ENCODE measurements at regions not wholly inside any gene's neighbourhood (a gene's known extent, or its start where the extent isn't known, plus 50 kb on each side); places are given as distances from the start of the nearest gene placed in this dataset.
"Not testable (repeated sequence)": the region's sequence is repeated elsewhere in the genome, so short reads cannot be mapped to it uniquely, and the experiment has no call there.

GRCh38 chr3:177378168-177378567, 180.9 kb upstream of the TBL1XR1 start:
- no peaks in the 10 kb centered on the region for H3K9me3 ChIP-seq (ENCODE audit: control insufficient read depth, low read length, poor library complexity, severe bottlenecking)
- Mint-ChIP-seq H3K27ac (peak overlapping the region; percentile 89), H3K36me3 (ENCODE audit: low read depth) (peaks cover 7% of the 10 kb centered on the region), H3K4me1 (peaks cover 11% of the 10 kb centered on the region), H3K4me3 (no peak overlapping the region), H3K27me3 (no peaks in the 10 kb centered on the region)
- DNase-seq = no peak
- peak; percentile 97 for ATAC-seq

DNA sequence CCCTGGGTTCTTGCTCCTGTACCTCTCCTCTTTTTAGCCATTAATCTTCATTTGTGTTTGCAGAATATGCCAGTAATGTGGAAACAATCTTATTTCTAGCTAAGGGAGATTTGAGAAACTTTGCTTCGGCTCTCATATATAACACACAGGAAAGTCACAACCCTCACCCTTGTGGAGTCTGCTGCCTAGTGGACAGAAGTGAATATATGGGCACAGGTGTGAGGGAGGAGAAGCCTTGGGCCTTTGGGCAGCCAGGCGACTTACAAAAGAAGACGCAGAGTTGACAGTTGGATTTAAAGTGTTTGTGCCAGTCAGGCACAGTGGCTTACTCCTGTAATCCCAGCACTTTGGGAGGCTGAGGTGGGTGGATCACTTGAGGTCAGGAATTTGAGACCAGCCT, 181.8 kb upstream of the TBL1XR1 start:
- peaks cover 11% of the 10 kb centered on the region for H3K4me1 Mint-ChIP-seq
- no peaks in the 10 kb centered on the region for H3K27me3 Mint-ChIP-seq
- H3K27ac Mint-ChIP-seq = peak overlapping the region; percentile 89
- DNase-seq (no peak), ATAC-seq (no peak)
- H3K36me3 Mint-ChIP-seq (ENCODE audit: low read depth) = peaks cover 7% of the 10 kb centered on the region
- no peak overlapping the region for H3K4me3 Mint-ChIP-seq
- H3K9me3 ChIP-seq (ENCODE audit: control insufficient read depth, low read length, poor library complexity, severe bottlenecking) = no peaks in the 10 kb centered on the region

DNA sequence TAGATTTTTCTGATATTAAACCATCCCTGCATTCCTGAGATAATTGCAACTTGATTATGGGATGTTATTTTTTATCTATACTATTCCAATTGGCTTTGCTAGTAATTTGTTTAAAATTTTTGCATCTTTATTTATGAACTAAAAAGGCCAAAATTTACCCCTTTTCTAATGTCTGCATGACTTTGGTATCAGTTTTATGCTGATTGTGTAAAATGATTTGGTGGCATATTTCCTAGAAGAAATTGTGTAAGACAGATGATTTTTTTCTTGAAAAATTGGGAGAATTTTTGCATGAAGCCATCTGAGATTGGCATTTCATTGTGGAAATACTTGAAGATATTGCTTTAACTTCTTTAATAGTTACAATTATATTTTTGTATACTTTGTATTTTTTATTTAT, 183.8 kb upstream of the TBL1XR1 start:
- DNase-seq (no peak), ATAC-seq (no peak)
- no peaks in the 10 kb centered on the region for H3K9me3 ChIP-seq (ENCODE audit: control insufficient read depth, low read length, poor library complexity, severe bottlenecking)
- H3K4me1 Mint-ChIP-seq = peaks cover 11% of the 10 kb centered on the region
- peaks cover 6% of the 10 kb centered on the region for H3K36me3 Mint-ChIP-seq (ENCODE audit: low read depth)
- no peak overlapping the region for H3K4me3 Mint-ChIP-seq
- H3K27ac Mint-ChIP-seq = no peak overlapping the region
- no peaks in the 10 kb centered on the region for H3K27me3 Mint-ChIP-seq

- DNase-seq (no peak), ATAC-seq (no peak)
- no peak overlapping the region for H3K27ac Mint-ChIP-seq
- H3K36me3 Mint-ChIP-seq (ENCODE audit: low read depth) = peaks cover 6% of the 10 kb centered on the region
- H3K27me3 Mint-ChIP-seq = no peaks in the 10 kb centered on the region
- H3K9me3 ChIP-seq (ENCODE audit: control insufficient read depth, low read length, poor library complexity, severe bottlenecking) = no peaks in the 10 kb centered on the region
- H3K4me3 Mint-ChIP-seq = no peak overlapping the region
- H3K4me1 Mint-ChIP-seq = peaks cover 6% of the 10 kb centered on the region
Observed at GRCh38 chr3:177382944-177383343, 185.7 kb upstream of the TBL1XR1 start.

DNA sequence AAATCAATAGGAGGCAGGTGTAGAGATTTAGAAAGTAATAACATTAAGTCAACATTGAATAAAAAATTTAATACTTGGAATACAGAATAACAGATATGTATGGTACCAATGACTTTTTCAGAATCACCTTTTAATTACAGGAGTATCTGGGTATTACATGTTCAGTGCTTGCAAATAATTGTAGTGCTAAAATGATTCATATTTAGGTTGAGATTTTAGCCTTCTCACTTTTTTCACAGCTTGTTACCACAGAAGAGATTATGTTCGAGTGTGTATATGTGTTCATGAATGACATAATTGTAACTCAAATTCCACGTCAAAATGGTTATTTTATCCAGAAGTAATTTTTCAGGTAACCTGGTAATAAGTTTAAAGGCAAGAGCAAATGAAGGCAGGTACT, 187.9 kb upstream of the TBL1XR1 start:
- H3K27me3 Mint-ChIP-seq = no peaks in the 10 kb centered on the region
- no peak overlapping the region for H3K27ac Mint-ChIP-seq
- H3K4me1 Mint-ChIP-seq = no peaks in the 10 kb centered on the region
- no peak for ATAC-seq
- DNase-seq = no peak
- H3K9me3 ChIP-seq (ENCODE audit: control insufficient read depth, low read length, poor library complexity, severe bottlenecking) = no peaks in the 10 kb centered on the region
- no peak overlapping the region for H3K4me3 Mint-ChIP-seq
- H3K36me3 Mint-ChIP-seq (ENCODE audit: low read depth) = peaks cover 5% of the 10 kb centered on the region

DNA sequence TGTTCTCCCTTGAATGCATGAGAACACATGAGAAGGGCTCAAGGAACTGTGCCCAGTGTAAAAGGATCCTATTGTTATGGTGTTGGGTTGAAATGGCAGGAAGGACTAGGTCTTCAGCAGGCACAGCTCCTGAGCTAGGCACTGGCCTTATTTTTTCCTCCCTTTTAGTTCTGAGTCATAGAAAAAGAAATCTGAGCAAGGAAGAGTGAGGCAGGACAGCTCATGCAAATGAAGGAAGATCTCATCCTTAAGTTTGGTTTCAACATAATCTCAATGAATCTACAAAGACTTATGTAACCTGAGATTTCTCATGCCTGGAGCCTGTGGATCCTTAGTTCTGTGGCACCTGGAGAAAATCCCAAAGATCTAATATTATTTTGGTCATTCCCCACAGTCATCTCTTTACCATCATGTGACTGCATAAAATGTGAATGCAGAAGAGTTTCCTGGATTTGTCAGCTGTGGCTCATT, 188.6 kb upstream of the TBL1XR1 start:
- DNase-seq = no peak
- Mint-ChIP-seq H3K4me3 (no peak overlapping the region), H3K27me3 (no peaks in the 10 kb centered on the region), H3K4me1 (no peaks in the 10 kb centered on the region), H3K36me3 (ENCODE audit: low read depth) (peaks cover 4% of the 10 kb centered on the region), H3K27ac (no peak overlapping the region)
- ATAC-seq = no peak
- no peaks in the 10 kb centered on the region for H3K9me3 ChIP-seq (ENCODE audit: control insufficient read depth, low read length, poor library complexity, severe bottlenecking)

DNA sequence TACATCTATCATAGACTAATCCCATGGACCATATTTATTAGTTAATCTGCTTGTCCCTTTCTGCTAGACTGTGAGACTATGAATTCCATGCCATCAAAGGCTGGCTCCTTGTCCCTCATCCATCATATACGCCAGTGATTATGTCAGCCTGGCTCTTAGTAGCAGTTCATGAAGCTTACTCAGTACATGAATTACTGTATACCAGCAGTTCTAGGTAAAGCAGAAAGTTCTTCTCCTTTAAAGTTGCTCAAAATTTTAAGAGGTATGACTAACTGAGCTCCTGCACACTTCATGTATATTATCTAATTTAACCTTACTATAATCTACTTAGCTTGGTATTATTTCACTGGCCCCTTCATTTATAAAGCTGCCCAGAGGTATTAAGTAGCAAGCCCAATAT, 190.9 kb upstream of the TBL1XR1 start:
- Mint-ChIP-seq H3K4me1 (no peaks in the 10 kb centered on the region), H3K27me3 (no peaks in the 10 kb centered on the region), H3K4me3 (no peak overlapping the region), H3K36me3 (ENCODE audit: low read depth) (peaks cover 2% of the 10 kb centered on the region), H3K27ac (no peak overlapping the region)
- no peaks in the 10 kb centered on the region for H3K9me3 ChIP-seq (ENCODE audit: control insufficient read depth, low read length, poor library complexity, severe bottlenecking)
- ATAC-seq = no peak
- DNase-seq = no peak

GRCh38 chr3:177394231-177395024, 197.1 kb upstream of the TBL1XR1 start:
- DNase-seq; H3K27me3 Mint-ChIP-seq; H3K36me3 Mint-ChIP-seq (ENCODE audit: low read depth); H3K27ac Mint-ChIP-seq; H3K4me1 Mint-ChIP-seq; H3K9me3 ChIP-seq (ENCODE audit: control insufficient read depth, low read length, poor library complexity, severe bottlenecking); ATAC-seq: not testable (repeated sequence)
- peak overlapping the region; percentile 5 for H3K4me3 Mint-ChIP-seq

DNA sequence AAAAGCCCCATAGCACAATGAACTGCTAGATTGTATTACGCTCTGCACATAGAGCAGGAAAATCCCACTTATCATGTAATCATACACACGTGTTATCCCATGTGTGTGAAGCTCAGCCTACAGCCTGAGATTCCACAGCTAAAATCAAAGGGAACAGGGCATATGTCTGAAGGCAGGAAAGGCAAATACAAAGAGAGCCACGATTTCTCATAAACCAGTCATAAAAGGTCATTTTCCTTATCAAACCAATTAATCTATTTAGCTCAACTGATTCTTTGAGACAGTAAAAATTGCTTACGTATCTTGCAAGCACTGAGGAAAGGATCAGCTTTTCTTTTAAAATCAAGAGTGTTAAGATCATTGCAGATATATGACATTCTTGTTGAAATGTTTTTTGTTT, 199.5 kb upstream of the TBL1XR1 start:
- no peak for ATAC-seq
- Mint-ChIP-seq H3K27ac (no peak overlapping the region), H3K36me3 (ENCODE audit: low read depth) (no peaks in the 10 kb centered on the region), H3K27me3 (no peaks in the 10 kb centered on the region), H3K4me3 (no peak overlapping the region), H3K4me1 (no peaks in the 10 kb centered on the region)
- no peaks in the 10 kb centered on the region for H3K9me3 ChIP-seq (ENCODE audit: control insufficient read depth, low read length, poor library complexity, severe bottlenecking)
- no peak for DNase-seq

DNA sequence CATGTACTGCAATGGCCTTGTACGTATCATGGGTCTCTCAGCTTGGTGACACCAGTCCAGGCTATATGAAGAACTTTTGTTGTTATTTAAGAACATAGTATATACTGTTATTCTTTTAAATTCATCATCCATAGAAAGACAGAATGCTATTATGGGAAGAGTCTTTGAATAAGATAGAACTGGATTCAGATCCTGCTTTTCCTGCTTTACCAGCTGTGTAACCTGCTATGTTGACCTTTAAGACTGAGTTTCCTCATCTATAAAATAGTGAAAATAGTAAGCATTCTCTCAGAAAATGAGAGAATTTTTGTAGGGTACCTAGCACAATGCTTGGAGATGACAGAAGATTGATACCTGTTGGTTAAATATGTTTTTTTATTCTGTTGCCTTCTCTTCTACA, 204.1 kb upstream of the TBL1XR1 start:
- H3K4me3 Mint-ChIP-seq = no peak overlapping the region
- no peaks in the 10 kb centered on the region for H3K27me3 Mint-ChIP-seq
- peaks cover 3% of the 10 kb centered on the region for H3K4me1 Mint-ChIP-seq
- ATAC-seq (no peak), DNase-seq (no peak)
- H3K27ac Mint-ChIP-seq = no peak overlapping the region
- H3K36me3 Mint-ChIP-seq (ENCODE audit: low read depth) = no peaks in the 10 kb centered on the region
- H3K9me3 ChIP-seq (ENCODE audit: control insufficient read depth, low read length, poor library complexity, severe bottlenecking) = no peaks in the 10 kb centered on the region

DNA sequence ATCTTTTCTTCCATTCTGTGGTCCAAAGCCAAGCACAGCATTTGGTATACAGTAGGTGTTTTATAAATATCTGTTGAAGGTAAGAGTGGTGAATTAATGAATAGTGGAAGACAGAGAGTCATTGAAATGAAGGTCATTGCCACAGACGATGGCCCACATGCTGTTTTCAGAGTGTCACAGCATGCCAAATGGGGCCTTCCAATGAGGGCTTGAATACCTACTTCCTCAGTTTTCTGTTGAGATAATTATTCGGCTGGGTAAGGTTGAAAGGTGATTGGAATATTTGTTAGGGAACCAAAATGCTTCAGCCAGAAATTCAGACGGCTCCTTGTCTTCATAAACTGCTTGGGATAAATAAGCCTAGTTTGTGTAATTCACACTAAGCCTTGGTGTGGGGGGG, 205.3 kb upstream of the TBL1XR1 start:
- ATAC-seq (no peak), DNase-seq (no peak)
- Mint-ChIP-seq H3K27ac (no peak overlapping the region), H3K4me3 (no peak overlapping the region), H3K4me1 (peaks cover 3% of the 10 kb centered on the region), H3K36me3 (ENCODE audit: low read depth) (no peaks in the 10 kb centered on the region), H3K27me3 (no peaks in the 10 kb centered on the region)
- H3K9me3 ChIP-seq (ENCODE audit: control insufficient read depth, low read length, poor library complexity, severe bottlenecking) = no peaks in the 10 kb centered on the region

- Mint-ChIP-seq H3K4me3 (no peak overlapping the region), H3K4me1 (peaks cover 3% of the 10 kb centered on the region), H3K27ac (no peak overlapping the region), H3K27me3 (no peaks in the 10 kb centered on the region), H3K36me3 (ENCODE audit: low read depth) (no peaks in the 10 kb centered on the region)
- ATAC-seq = no peak
- no peaks in the 10 kb centered on the region for H3K9me3 ChIP-seq (ENCODE audit: control insufficient read depth, low read length, poor library complexity, severe bottlenecking)
- DNase-seq = no peak
Observed at GRCh38 chr3:177405191-177405672, 207.9 kb upstream of the TBL1XR1 start.

GRCh38 chr3:177410730-177411129, 213.4 kb upstream of the TBL1XR1 start:
- Mint-ChIP-seq H3K36me3 (ENCODE audit: low read depth) (no peaks in the 10 kb centered on the region), H3K27me3 (no peaks in the 10 kb centered on the region), H3K27ac (peak overlapping the region; percentile 22), H3K4me1 (peaks cover 4% of the 10 kb centered on the region), H3K4me3 (peak overlapping the region; percentile 3)
- DNase-seq (no peak), ATAC-seq (no peak)
- no peaks in the 10 kb centered on the region for H3K9me3 ChIP-seq (ENCODE audit: control insufficient read depth, low read length, poor library complexity, severe bottlenecking)

DNA sequence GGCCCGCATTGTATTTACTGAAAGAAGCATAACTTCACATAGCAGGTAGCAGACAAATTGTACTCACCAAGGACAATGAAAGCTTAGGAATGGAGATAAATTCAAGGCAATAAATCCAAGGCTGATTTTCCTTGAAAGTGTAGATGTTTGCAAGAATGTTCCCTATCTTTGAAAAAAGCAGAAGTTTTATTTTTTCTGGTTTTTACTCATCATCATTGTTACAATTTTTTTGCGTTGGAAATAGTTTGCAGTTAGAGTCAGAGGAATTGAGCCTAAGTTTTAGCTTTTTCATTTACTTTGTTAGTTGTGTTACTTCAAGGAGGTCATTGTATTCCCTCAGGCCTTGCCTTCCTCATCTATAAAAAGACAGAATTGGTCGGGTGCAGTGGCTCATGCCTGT, 213.9 kb upstream of the TBL1XR1 start:
- H3K4me1 Mint-ChIP-seq = peaks cover 4% of the 10 kb centered on the region
- no peaks in the 10 kb centered on the region for H3K36me3 Mint-ChIP-seq (ENCODE audit: low read depth)
- no peaks in the 10 kb centered on the region for H3K9me3 ChIP-seq (ENCODE audit: control insufficient read depth, low read length, poor library complexity, severe bottlenecking)
- no peak for DNase-seq
- no peak overlapping the region for H3K4me3 Mint-ChIP-seq
- ATAC-seq = no peak
- H3K27ac Mint-ChIP-seq = no peak overlapping the region
- no peaks in the 10 kb centered on the region for H3K27me3 Mint-ChIP-seq
